Pancreas (tissue), 10 donors: ENCODE measurements at regions not wholly inside any gene's neighbourhood (a gene's known extent, or its start where the extent isn't known, plus 50 kb on each side); places are given as distances from the start of the nearest gene placed in this dataset.
A peak's percentile ranks its signal among the peaks of the same experiment; 100 is the strongest.

Source experiments
- ATAC-seq, 4 donors: fragments of 200-7000 bp; cut with Tn5 transposase; one replicate each; pipeline versions ENCODE4 v1.8.0 to v1.9.1; 2020; ENCODE audit warnings: mild to moderate bottlenecking in 4 of 4, moderate library complexity in 4 of 4
- DNase-seq, 6 donors: peaks; one replicate each; pipeline ENCODE4 v3.0.0-alpha.2; 2020
- FAIRE-seq: peaks from 2 replicates; lab custom pipeline; 2012; peaks lifted over from hg19 to GRCh38; lab: Jason Lieb, UNC
- H3K27ac ChIP-seq, 4 donors: fragments of 200-600 bp; sonication (generic); 1 replicate in 3 of 4; 2 replicates in 1 of 4; pipeline versions ENCODE4 v1.5.0 to v1.8.0; 2020
- H3K27me3 ChIP-seq, 4 donors: fragments of 200-600 bp; one replicate each; pipeline ENCODE4 v1.8.0; 2021
- H3K36me3 ChIP-seq, 3 donors: fragments of 200-600 bp; sonication (generic) in 1 of 3; one replicate each; pipeline versions ENCODE4 v1.5.0 to v1.8.0; 2020 to 2021
- H3K4me1 ChIP-seq, 3 donors: fragments of 200-600 bp; one replicate each; pipeline ENCODE4 v1.8.0; 2021
- H3K4me3 ChIP-seq, 4 donors: fragments of 200-600 bp; sonication (generic) in 2 of 4; one replicate each; pipeline versions ENCODE4 v1.5.0 to v1.8.0; 2020 to 2021
- H3K9me3 ChIP-seq, 4 donors: fragments of 200-600 bp; one replicate each; pipeline ENCODE4 v1.8.0; 2021
- CTCF ChIP-seq, 4 donors: fragments of 200-600 bp; sonication (generic) in 3 of 4; IDR thresholded peaks; one replicate each; pipeline versions ENCODE4 v1.5.0 to v1.8.0; 2021; ENCODE audit warnings: antibody characterized with exemption in 4 of 4
- WGBS, 2 donors: extraction: QIAGEN DNeasy Blood & Tissue Kit; methylation state at CpG; one replicate each; pipeline ENCODE4 v1.1.7; 2013; 5-methylcytosine and 5-hydroxymethylcytosine counted together
- intact Hi-C, 3 donors: fragments of 100-400 bp; cut with DNase I; formaldehyde crosslinking; loops; one replicate each; pipeline versions ENCODE4 v1.11.1 to v1.14.2; 2022
- donor health status: healthy with polysubstance abuse.
- donor health status: DM: no; HTN: no; CAD: no; lungs with moderate emphysema.
- donor health status: DM: no; HTN: no; CAD: no.
- donor health status: control.
- donor health status: control.
- donor health status: Bipolar disorder and iron deficiency.
- donor health status: DM: yes; HTN: yes; CAD: no.
- donor health status: DM: no; HTN: no; CAD: no.
- donor health status: DM: no; HTN: no; CAD: no.
- donor health status: DM: yes; HTN: yes; CAD: no.

GRCh38 chr15:94924057-94924456, 692.7 kb downstream of the MCTP2 start:
- no peaks in the 10 kb centered on the region for H3K27me3 ChIP-seq
- DNase-seq (no peak), ATAC-seq (peak in 1 of 4 donors; percentile 34), FAIRE-seq (no peak)
- H3K4me3 ChIP-seq = no peak overlapping the region
- no peak overlapping the region for H3K27ac ChIP-seq
- no peaks in the 10 kb centered on the region for H3K9me3 ChIP-seq
- no peak for TF ChIP-seq CTCF (IDR thresholded peaks at IDR 0.05)
- 65 to 79% methylated on average over 3 of the region's 3 CpGs for WGBS, 2 donors
- no peaks in the 10 kb centered on the region for H3K4me1 ChIP-seq
- intact Hi-C loops = no loop called here
- H3K36me3 ChIP-seq = no peaks in the 10 kb centered on the region

- intact Hi-C loops = no loop called here
- H3K4me3 ChIP-seq = no peak overlapping the region
- H3K9me3 ChIP-seq = no peaks in the 10 kb centered on the region
- TF ChIP-seq CTCF (IDR thresholded peaks at IDR 0.05) = no peak
- FAIRE-seq = no peak
- no peaks in the 10 kb centered on the region for H3K4me1 ChIP-seq
- H3K27ac ChIP-seq = no peak overlapping the region
- 77 to 86% methylated on average over 9 of the region's 9 CpGs for WGBS, 2 donors
- no peaks in the 10 kb centered on the region for H3K36me3 ChIP-seq
- H3K27me3 ChIP-seq = no peaks in the 10 kb centered on the region
- no peak for ATAC-seq
- no peak for DNase-seq
Observed at GRCh38 chr15:94924971-94925598, 693.7 kb downstream of the MCTP2 start.

GRCh38 chr15:94925680-94926079, 694.3 kb downstream of the MCTP2 start:
- TF ChIP-seq CTCF (IDR thresholded peaks at IDR 0.05) = no peak
- no peaks in the 10 kb centered on the region for H3K9me3 ChIP-seq
- no peaks in the 10 kb centered on the region for H3K36me3 ChIP-seq
- DNase-seq = no peak
- intact Hi-C loops = no loop called here
- FAIRE-seq = no peak
- H3K4me1 ChIP-seq = no peaks in the 10 kb centered on the region
- no peaks in the 10 kb centered on the region for H3K27me3 ChIP-seq
- no peak for ATAC-seq
- WGBS, 2 donors = 77 to 88% methylated on average over 3 of the region's 3 CpGs
- no peak overlapping the region for H3K4me3 ChIP-seq
- no peak overlapping the region for H3K27ac ChIP-seq

- 69 to 80% methylated on average over 3 of the region's 3 CpGs for WGBS, 2 donors
- no peak for TF ChIP-seq CTCF (IDR thresholded peaks at IDR 0.05)
- Histone ChIP-seq H3K4me3 (no peak overlapping the region), H3K27me3 (no peaks in the 10 kb centered on the region), H3K36me3 (no peaks in the 10 kb centered on the region), H3K4me1 (no peaks in the 10 kb centered on the region), H3K9me3 (no peaks in the 10 kb centered on the region), H3K27ac (no peak overlapping the region)
- no peak for DNase-seq
- intact Hi-C loops = no loop called here
- ATAC-seq = no peak
- no peak for FAIRE-seq
Observed at GRCh38 chr15:94927003-94927402, 695.6 kb downstream of the MCTP2 start.

- no peaks in the 10 kb centered on the region for H3K27me3 ChIP-seq
- H3K36me3 ChIP-seq = no peaks in the 10 kb centered on the region
- H3K27ac ChIP-seq = no peak overlapping the region
- ATAC-seq (no peak), DNase-seq (no peak), FAIRE-seq (no peak)
- H3K9me3 ChIP-seq = no peaks in the 10 kb centered on the region
- intact Hi-C loops = no loop called here
- H3K4me1 ChIP-seq = no peaks in the 10 kb centered on the region
- H3K4me3 ChIP-seq = no peak overlapping the region
- WGBS, 2 donors = 16 to 32% methylated on average over 3 of the region's 3 CpGs
- no peak for TF ChIP-seq CTCF (IDR thresholded peaks at IDR 0.05)
Observed at GRCh38 chr15:94929282-94929681, 697.9 kb downstream of the MCTP2 start.
